ENCODE measurements at regions not wholly inside any gene's neighbourhood (a gene's known extent, or its start where the extent isn't known, plus 50 kb on each side); places are given as distances from the start of the nearest gene placed in this dataset.
"Not testable (repeated sequence)": the region's sequence is repeated elsewhere in the genome, so short reads cannot be mapped to it uniquely, and the experiment has no call there.

DNA sequence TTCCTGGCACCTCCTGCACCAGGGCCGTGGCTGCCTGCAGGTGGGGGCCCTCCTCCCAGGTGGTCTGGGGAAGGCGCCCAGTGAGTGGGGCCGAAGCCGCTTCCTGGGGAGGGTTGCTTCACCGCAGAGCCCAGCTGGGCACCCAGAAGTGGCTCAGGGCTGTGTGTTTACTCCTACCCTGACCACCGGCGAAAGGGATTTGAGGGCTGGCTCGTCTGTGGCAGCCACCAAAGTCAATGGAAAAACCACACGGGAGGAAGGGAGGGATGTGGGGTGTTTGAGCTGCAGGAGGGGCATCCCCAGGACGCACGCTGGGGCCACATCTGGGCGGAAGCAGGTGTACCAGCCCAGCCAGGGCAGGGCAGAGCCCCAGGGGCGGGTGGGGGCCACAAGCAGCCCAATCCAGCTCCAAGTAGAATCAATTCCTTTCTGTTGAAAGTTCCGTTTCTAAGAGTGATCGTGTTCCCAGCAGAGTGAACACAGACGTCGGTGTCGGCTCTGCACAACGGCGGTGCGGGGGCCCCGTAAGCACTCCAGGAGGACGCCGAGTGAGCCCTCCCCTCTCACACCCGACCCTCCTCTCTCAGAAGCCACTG, 69.9 kb downstream of the FOXL3 start:
- H3K27ac ChIP-seq = no peak overlapping the region
- H3K9me3 ChIP-seq = no peaks in the 10 kb centered on the region
- intact Hi-C loops (cut with DNase I) = no loop called here
- no peak for TF ChIP-seq POLR2A (IDR thresholded peaks at IDR 0.05)
- TF ChIP-seq, protein P1, sequence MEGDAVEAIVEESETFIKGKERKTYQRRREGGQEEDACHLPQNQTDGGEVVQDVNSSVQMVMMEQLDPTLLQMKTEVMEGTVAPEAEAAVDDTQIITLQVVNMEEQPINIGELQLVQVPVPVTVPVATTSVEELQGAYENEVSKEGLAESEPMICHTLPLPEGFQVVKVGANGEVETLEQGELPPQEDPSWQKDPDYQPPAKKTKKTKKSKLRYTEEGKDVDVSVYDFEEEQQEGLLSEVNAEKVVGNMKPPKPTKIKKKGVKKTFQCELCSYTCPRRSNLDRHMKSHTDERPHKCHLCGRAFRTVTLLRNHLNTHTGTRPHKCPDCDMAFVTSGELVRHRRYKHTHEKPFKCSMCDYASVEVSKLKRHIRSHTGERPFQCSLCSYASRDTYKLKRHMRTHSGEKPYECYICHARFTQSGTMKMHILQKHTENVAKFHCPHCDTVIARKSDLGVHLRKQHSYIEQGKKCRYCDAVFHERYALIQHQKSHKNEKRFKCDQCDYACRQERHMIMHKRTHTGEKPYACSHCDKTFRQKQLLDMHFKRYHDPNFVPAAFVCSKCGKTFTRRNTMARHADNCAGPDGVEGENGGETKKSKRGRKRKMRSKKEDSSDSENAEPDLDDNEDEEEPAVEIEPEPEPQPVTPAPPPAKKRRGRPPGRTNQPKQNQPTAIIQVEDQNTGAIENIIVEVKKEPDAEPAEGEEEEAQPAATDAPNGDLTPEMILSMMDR (IDR thresholded peaks at IDR 0.05) = no peak
- WGBS, 2 donors = 41 to 56% methylated on average over 20 to 23 of the region's 25 CpGs
- H3K4me1 ChIP-seq = no peaks in the 10 kb centered on the region
- no peaks in the 10 kb centered on the region for H3K27me3 ChIP-seq
- H3K4me3 ChIP-seq (replicated peaks in 1 of 3) = no peak overlapping the region
- DNase-seq = no peak
- H3K36me3 ChIP-seq = no peaks in the 10 kb centered on the region

DNA sequence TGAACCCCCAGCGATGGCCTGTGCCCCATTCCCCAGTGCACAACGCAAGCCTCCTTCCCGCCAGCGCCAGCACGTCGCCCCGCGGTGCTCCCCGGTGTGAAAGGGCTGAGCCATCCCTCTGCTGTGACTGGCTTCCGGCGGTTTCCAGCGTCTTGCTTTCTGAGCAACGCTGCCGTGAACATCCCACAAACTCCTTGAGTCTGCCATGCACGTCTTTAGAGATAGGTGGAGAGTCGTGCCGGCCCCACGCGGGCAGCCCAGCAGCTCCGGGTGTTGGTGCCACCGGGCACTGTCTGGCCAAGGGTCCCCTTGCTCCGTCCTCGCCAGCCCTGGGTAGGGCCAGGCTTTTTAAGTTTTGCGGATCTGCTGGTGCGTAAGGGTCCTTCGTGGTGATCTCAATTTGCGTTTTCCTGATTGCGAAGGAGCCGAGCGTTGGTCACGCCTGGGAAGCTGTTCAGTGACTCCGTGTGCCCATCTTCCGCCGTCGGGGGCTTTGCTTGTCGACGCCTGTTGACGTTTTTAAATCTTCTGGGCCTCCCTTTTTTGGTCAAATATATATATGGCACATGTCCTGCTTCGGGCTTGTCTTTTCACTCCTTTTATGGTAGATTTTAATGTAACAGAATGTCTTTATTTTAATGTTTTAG, 70.6 kb downstream of the FOXL3 start:
- Histone ChIP-seq H3K27me3 (no peaks in the 10 kb centered on the region), H3K4me3 (replicated peaks in 1 of 3) (no peak overlapping the region), H3K9me3 (no peaks in the 10 kb centered on the region), H3K36me3 (no peaks in the 10 kb centered on the region), H3K4me1 (no peaks in the 10 kb centered on the region), H3K27ac (no peak overlapping the region)
- TF ChIP-seq, protein P1 (IDR thresholded peaks at IDR 0.05) = no peak
- TF ChIP-seq POLR2A (IDR thresholded peaks at IDR 0.05) = no peak
- intact Hi-C loops (cut with DNase I) = no loop called here
- 73 to 80% methylated on average over 32 to 39 of the region's 39 CpGs for WGBS, 2 donors
- no peak for DNase-seq

DNA sequence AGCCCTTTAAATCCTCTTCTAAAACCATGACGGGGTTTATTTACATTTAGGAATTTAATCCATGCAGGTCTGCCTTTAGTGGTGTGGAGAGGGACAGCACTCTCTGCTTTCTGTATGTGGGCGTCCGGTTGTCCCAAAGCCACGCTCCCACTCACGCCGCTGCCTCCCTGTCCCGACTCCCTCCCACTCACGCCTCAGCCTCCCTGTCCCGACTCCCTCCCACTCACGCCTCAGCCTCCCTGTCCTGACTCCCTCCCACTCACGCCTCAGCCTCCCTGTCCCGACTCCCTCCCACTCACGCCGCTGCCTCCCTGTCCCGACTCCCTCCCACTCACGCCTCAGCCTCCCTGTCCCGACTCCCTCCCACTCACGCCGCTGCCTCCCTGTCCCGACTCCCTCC, 71.2 kb downstream of the FOXL3 start:
- WGBS, 2 donors = 76 to 82% methylated on average over 15 to 16 of the region's 20 CpGs
- H3K9me3 ChIP-seq; H3K27me3 ChIP-seq; H3K4me3 ChIP-seq (replicated peaks in 1 of 3); H3K4me1 ChIP-seq; H3K27ac ChIP-seq; H3K36me3 ChIP-seq; DNase-seq; intact Hi-C loops (cut with DNase I): not testable (repeated sequence)

DNA sequence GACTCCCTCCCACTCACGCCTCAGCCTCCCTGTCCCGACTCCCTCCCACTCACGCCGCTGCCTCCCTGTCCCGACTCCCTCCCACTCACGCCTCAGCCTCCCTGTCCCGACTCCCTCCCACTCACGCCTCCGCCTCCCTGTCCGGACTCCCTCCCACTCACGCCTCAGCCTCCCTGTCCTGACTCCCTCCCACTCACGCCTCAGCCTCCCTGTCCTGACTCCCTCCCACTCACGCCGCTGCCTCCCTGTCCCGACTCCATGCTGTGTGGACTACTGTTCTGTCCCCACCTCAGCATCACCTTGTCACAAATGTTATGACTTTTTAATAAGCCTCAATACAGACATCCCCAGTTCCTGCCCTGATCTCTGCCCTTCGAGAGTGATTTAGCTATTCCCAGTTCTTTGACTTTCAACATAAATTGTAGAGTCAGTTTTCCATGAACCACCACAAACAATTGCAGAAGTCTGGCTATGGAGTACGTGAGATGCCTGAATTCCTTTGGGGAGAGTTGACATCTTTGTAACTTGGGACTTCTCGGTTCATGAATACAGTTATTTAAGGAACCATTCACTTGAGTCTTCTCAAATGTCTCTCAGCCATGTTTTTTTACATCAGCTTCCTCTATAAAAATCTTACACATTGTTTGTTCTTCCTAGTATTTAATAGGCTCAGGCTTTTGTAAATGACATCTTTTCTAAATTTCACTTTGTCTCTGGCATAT, 71.9 kb downstream of the FOXL3 start:
- H3K36me3 ChIP-seq = no peaks in the 10 kb centered on the region
- H3K4me3 ChIP-seq (replicated peaks in 1 of 3) = no peak overlapping the region
- TF ChIP-seq, protein P1 (IDR thresholded peaks at IDR 0.05) = no peak
- TF ChIP-seq POLR2A (IDR thresholded peaks at IDR 0.05) = no peak
- intact Hi-C loops (cut with DNase I) = no loop called here
- DNase-seq = no peak
- 71 to 77% methylated on average over 10 to 11 of the region's 18 CpGs for WGBS, 2 donors
- H3K4me1 ChIP-seq = no peaks in the 10 kb centered on the region
- no peaks in the 10 kb centered on the region for H3K27me3 ChIP-seq
- H3K9me3 ChIP-seq = no peaks in the 10 kb centered on the region
- H3K27ac ChIP-seq = no peak overlapping the region

DNA sequence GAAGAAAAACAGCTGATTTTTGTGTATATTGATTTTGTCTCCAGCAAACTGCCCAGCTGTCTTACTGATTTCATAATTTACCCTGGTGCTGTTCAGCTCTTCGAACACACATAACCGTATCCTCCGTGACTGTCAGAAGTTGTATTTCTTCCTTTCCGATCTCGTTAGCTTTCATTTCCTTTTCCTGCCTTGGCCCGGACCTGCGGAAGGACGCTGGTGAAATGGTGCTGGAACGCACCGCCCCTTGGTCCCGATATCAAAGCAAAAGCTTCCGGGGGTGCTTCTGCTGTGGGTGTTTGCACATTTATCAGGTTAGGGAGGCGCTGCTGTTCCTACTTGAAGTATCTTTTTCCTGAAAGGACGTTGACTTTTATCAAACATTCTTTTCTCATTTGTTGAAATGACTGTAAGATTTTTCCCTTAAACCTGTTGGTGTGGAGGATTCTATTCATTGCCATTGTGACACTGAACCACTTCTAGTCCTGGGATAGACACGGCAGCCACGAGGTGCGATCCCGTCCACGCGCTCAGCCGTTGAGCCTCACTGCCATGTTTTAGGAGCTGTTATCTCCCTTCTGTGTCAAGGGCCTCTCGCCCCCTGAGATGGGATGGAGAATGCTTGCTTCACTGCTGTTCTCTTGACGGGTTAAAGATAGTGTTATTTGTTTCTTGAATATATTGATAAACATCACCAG, 72.6 kb downstream of the FOXL3 start:
- 52 to 65% methylated on average over 23 of the region's 23 CpGs for WGBS, 2 donors
- no peaks in the 10 kb centered on the region for H3K36me3 ChIP-seq
- H3K27me3 ChIP-seq = no peaks in the 10 kb centered on the region
- TF ChIP-seq, protein P1 (IDR thresholded peaks at IDR 0.05) = no peak
- TF ChIP-seq POLR2A (IDR thresholded peaks at IDR 0.05) = no peak
- no peaks in the 10 kb centered on the region for H3K4me1 ChIP-seq
- no peaks in the 10 kb centered on the region for H3K9me3 ChIP-seq
- no peak overlapping the region for H3K4me3 ChIP-seq (replicated peaks in 1 of 3)
- intact Hi-C loops (cut with DNase I) = no loop called here
- H3K27ac ChIP-seq = no peak overlapping the region
- DNase-seq = no peak

All from thyroid gland (tissue), 4 donors.